Fibroblast of the conjunctiva (primary cell): ENCODE measurements at regions not wholly inside any gene's neighbourhood (a gene's known extent, or its start where the extent isn't known, plus 50 kb on each side); places are given as distances from the start of the nearest gene placed in this dataset.

Experiments
- DNase-seq: peaks from one replicate; pipeline ENCODE4 v3.0.0-alpha.2; 2010; ENCODE audit warnings: low read depth

DNA sequence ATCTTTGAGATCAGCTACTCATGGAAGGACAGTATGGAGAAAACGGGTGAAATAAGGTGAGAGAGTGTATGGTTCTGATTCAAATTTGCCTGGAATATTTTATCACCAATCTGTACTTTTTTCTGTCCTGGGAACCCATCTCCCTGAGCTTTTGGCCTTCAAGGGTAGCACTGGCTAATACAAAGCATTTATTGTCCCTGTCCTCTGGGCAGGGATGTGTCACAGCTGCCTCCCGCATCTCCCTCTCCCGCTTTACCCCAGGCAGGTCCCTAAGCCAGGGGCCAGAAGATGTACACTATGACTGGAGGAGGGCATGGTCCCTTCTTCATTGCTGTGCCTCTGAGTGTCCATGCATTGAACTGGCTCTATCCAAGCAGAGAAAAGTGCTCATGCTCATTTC, 201.7 kb upstream of the CHRNA7 start:
- no peak for DNase-seq

DNA sequence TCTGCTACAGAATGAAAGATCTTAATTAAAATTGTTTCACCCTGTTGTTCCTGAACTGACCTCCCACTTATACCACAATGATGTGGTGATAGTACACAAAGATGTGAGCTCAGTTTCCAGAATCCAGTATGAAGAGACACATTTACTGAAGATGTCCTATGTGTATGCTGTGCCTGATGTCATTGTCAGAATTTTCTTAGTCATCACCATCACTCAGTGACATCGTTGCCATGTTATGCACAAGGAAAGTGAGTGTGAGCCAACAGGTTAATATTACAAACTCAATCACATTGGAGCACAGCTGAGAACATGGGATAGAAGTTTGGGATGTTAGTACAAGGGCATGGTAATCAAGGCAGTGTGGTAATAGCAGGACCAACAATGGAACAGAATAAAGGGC, 199.7 kb upstream of the CHRNA7 start:
- DNase-seq = no peak

DNA sequence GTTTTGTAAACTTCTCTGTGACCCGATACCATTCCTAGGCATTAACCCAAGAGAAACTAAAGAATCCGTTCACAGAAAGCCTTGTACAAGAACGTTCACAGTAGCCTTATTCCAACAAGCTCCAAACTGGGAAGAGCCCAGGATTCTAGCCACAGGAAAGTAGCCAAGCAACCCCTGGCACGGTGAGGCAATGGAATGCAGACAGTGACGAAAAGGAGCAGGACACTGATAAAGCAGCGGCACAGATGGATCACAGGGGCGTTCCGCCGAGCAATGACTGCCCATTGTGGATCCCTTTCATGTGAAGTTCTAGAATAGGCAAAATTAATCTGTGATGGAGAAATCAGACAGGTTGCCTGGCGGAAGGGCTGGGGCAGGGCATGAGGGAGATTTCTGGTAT, 198.7 kb upstream of the CHRNA7 start:
- DNase-seq = no peak

DNA sequence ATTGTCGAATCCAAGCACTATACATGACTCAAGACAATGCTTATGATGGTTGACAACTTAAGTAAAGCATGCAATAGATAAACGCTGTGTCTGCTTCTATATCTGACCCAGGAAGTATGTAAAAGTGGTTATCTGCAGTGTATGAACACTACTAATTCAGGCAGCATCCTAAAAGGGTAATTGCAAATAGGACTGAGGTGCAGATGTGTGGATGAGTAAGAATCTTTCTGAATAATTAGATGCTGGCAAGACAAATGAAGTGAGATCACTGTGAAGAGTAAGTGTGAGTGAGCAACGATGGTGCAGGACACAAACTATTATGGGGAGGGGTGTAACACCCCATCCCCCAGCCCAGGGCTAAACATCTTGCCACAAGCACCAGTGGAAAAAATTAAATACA, 195.7 kb upstream of the CHRNA7 start:
- no peak for DNase-seq

DNA sequence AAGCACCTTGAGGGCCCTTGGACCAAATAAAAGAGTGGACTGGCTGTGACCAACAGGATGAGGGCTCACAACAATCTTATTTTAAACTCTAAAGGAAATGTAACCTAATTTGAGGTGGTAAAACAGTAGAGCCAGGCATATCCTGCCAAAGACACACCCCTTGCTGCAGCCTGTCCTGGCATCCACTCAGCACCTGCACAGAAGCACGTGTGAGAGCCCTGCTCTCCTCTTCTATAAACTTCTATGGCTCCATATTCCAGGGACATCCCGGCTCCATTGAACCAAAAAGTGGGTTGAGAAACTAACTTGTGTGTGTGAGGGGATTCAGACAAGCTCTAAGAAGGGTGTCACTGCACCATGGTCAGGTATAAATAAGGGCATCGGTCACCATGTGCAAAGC, 190.9 kb upstream of the CHRNA7 start:
- no peak for DNase-seq

DNA sequence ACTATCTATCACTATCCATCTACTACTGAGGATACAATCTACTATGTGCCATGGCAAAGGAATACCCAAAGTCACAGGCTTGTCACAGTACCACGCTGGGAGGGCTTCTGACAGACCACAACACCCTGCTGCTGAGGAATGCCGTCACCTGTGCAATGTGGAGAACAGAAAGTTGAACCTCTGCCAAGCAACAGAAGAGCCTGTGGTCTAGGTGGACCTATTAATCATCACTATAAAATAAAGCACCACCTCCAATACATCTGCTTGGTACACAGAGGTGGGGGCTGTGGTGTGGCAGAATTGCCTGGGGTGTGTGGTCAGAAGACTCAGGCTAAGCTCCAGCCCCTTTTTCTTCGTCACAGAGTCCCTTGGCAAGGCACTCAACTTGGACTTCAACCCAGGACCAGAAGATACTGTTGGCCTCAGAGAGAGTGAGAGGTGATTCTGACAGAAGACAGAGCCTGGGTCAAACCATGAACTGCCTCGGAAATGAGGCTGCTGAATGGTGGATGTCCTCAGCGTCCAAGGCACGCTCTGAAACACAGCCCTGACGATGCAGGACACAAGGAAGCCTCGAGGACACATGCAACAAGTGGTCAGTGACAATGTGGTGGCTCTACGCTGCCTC, 189.4 kb upstream of the CHRNA7 start:
- DNase-seq = no peak

DNA sequence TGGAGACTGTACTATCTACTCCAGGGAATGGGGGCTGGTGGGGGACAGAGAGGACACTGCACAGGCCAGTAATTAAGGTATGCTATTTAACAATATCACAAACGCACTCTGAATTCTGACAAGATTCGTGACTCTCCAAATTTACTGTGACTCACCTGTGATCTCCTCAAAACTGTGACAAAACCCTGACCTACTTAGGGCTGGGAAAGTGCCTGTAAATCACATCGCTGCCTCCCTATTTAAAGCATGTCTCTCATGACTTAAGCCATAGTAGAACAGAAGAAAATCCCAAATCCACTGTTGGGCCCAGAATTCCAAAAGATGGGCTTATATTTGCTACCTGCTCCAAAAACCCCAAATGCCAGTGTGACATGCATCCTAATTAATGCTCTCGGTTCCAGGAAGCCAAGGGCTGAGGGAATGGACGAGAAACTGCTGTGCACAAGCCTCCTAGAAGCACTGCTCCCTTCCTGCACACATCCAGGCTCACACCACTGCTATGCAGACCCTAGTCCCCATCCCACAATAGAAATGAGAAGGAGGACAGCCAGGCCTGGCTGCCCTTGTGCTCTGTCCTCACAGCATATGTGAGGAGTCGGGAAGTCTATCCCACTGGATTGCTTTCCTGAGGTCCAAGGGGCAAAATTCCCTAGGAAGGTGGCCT, 187.7 kb upstream of the CHRNA7 start:
- DNase-seq = no peak

DNA sequence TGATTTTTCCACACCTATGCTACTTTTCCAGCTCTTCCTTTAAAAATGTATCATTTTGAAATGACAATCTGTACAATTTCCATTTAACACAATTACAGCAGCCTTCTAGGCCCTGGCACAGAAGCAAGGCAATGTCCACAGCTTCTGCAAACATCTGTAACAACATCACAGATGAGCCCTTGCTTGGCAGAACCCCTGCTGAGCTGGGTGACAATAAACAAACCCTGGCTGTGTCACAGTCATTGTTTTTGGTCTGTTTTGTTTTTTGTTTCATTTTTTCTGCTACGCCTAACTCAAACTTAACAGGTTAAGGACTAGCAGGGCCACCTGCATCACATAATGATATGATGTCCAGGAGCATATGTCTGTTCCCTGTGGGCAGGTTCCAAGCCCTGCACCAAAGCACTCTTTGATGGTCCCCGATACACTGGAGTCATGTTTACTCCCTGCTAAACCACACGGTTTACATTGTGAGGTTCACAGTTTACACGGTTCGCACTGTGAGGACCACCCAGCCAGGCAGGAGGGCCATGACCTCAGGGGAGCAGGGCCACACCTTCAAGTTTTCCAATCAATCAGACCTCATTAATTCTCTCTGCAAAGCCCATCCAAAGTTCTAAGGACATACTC, 186.8 kb upstream of the CHRNA7 start:
- no peak for DNase-seq

DNA sequence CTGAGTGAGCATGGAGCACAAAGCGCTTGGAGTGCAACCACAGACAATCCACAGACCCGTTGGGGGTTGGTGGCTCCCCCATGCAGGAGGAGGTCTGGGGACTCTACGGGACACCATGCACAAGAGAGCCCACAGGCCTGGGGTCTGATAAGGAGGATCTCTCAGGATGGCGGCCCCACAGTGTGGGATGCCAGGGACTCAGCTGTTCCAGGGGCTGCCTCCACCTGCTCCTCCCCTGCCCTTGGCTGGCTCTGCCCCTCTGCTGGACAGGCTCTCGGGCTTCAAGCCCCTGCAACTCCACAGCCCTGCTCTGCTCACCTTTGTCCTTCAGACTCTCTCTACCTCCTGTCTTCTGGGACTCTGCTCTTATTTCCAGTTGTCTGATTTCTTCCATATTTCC, 184.5 kb upstream of the CHRNA7 start:
- no peak for DNase-seq

DNA sequence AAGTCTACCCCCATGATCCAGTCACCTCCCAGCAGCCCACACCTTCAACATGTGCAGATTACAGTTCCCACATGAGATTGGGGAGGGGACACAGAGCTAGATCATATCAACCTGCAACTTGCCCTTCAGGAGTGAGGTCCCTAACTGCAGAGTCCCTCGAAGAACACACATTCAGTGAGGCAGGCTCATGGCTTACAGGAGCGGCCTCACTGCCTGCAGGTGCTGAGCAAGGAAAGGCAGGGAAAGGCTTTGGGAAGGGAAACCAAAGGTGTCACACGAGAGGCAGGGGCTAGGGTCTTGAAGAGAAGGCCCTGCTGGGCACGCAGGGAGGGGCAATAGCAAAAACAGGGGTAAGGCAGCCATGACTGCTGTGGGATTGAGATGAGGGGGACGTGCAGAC, 182.4 kb upstream of the CHRNA7 start:
- DNase-seq = no peak

DNA sequence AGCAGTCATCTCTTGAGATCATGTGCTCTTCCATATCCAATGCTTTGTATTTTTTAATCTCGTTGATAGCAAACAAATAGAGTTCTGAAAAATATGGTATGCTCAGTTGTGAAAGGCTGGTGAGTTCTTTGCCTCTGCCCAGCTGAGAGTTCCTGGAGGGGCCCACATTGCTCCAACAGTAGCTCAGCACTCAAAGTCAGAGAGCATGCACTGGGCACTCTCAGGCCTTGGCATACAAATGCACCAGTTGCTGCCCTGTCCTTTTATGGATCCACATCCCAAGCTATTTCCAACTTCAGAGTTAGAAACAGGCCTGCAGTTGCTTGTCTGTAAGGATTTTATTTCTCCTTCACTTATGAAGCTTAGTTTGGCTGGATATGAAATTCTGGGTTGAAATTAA, 181.7 kb upstream of the CHRNA7 start:
- no peak for DNase-seq

DNA sequence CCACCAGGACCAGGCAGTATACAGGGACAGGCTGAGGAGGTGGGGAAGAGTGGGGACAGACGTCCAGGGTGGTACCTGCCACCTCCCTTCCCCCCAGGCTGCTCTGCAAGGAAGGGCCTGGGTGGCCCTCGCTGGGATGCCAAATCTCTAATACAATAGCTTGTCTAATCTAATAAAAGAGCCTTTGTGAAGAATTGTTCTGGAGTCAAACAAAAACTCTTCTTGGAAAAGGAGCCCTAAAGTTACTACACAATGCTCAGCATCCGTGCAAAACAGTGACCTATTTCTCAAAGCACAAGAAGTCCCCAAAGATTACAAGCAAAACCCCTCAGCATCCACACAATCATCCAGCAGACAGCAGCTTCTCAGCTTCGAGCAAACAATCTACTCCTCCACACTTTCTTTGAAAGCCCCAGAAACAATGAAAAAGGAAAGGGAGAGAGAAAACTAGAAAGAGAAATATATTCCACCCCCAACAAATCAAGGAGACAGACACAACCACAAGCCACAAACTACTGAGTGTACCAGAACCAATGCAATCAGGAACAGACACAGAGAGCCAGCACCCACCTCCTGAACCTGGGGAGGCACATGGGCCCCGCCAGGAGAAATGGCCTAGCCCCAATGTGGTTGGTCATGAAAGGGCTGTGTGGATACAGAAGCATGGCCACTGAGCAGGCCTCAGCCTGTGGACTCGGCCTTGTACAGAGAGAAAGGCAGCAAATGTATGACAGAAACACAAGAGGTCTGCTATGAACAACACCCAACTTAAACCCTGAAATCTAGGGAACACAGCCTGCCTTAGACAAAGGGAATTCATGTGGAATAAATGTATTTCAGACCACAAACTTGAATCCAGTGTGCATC, 177.1 kb upstream of the CHRNA7 start:
- no peak for DNase-seq

DNA sequence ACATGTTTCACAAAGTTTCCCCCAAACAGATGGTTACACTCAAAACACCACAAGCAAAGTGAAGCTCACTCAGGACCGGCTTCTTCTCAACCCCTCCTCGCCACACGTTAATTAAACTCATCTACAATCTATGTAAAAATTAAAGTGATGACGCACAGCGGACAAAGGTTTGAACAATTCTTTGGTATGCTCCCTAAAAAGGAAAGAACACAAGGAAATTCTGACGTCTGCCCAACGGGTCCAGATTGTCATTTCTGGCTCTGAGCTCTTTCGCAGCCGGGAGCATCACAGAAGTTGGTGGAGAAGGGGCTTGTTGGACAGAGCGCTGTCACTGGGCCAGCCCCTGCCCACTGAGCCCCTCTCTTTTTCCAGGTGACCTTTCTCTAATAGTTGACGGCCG, 173.7 kb upstream of the CHRNA7 start:
- no peak for DNase-seq

DNA sequence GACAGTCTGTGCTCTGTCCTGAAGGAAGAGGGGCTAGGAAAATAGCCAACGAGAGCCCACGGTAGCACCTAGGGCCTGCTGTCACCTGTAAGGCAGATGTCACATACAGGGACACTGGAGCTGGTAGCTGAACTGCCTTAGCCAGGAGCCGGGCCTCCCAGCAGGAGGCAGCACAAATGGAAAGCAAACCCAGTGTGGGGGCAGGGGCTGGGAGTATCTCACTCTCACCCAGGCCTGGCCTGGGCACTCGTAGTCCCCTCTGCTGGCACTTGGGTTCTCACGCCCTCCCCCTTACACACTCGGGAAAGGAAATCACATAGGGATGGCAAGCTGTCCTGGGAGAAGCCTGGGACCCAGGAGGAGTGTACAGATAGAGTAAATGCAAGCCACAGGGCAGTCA, 173.1 kb upstream of the CHRNA7 start:
- no peak for DNase-seq

DNA sequence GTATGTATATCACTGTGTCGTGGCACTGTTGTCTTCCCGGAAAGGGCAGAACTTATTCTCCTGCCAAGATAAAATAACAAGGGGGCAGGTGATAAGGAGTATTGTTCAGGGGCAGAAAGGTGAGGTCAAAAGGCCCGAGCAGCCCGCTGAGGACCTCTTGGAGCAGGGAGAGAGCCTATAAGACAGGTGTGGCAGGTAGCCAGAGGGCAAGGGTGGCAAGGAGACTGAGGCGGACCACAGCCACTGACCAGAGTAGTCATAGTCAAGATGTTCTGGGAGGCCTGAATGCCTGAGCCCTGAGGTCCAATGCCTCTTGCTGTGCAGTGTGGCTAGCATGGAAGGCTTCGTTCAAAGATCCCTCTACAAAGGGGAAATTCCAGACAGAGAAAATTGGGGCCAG, 172.3 kb upstream of the CHRNA7 start:
- no peak for DNase-seq

DNA sequence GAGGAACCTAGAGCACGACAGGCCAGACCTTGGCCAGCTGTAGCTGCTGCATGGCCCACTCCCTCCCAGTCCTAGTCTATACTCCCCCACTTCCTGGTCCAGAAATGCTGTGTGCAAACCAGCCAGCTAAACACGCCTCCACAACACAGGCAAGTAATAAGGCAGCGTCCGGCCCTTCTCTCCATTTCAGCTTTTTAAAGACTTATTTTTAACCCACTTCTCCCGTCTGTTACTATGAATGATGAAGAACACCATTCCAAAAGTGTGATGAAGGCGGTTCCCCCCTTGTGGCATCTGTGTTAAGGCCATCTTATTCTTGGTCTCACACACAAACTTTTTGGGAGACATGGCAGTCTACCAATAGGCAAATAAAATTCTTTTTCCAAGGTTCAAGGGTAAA, 164.1 kb upstream of the CHRNA7 start:
- DNase-seq = no peak

DNA sequence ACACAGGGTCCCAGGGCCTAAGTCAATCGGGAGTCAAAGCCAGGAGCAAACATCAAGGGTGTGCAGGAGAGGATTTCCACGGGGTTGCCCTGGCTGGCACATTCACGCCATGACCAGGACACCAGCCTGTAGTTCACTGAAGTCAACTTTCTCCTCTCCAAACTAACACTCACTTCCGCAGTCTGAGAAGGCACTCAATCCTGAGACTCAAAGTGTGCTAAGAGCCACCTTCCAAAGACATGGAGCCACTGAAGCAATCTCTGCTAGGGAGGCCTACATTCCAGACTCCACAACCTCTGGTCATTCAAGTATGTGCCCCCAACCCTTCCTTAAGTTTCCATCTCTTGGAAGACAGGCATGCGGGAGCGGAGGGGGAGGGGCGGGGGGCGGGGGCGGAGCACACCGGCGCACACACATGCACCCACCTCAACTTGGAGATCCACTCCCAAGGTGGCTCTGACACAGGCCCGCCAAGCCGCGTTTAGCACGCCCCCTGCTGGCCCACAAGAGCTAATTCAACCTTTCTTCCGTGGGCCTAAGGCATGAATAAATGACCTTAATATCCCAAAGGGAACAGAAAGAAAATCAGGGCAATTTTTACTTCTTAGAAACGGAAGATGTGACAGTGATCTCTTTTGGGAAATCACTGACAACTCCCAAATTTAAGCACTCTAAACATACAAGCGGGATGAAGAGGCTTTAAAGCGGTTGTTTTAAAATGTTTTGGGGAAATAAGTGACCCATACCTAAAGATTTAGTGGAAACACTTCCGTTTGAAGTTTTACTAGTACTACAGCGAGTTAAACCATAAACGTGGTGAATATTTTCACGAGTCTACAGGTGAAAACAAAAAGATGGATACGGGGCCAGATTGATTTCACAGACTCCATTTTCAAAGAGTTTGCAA, 162.5 kb upstream of the CHRNA7 start:
- DNase-seq = peak; percentile 36

DNA sequence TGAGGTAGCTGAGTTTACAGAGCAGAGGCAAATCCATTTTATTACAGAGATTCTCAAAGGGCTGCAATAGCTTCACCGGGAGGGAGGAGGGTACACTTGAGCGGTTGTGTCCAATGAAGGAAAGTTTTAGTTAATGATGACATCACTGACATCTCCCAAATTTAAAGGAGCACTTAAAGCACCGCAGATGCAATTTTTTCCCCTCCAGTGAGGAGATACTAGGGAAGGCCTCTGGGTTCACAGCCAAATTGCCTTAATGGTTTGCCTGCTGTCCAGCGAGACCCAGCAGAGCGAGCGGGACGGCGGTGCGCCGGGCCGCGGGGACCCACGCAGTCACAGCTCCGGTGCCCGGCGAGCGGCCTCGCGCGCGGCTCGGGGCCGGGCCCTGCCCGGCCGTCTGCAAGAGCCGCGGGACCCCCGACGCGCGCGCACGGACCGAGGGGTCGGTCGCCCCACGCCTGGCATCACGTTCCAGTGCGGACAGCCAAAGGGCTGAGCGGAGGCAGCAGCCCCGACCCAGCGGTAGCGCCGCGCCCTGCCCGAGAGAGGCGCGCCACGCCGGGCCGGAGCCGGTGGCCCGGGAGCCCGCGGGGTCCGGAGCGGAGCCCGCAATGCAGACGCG, 160.5 kb upstream of the CHRNA7 start:
- no peak for DNase-seq

DNA sequence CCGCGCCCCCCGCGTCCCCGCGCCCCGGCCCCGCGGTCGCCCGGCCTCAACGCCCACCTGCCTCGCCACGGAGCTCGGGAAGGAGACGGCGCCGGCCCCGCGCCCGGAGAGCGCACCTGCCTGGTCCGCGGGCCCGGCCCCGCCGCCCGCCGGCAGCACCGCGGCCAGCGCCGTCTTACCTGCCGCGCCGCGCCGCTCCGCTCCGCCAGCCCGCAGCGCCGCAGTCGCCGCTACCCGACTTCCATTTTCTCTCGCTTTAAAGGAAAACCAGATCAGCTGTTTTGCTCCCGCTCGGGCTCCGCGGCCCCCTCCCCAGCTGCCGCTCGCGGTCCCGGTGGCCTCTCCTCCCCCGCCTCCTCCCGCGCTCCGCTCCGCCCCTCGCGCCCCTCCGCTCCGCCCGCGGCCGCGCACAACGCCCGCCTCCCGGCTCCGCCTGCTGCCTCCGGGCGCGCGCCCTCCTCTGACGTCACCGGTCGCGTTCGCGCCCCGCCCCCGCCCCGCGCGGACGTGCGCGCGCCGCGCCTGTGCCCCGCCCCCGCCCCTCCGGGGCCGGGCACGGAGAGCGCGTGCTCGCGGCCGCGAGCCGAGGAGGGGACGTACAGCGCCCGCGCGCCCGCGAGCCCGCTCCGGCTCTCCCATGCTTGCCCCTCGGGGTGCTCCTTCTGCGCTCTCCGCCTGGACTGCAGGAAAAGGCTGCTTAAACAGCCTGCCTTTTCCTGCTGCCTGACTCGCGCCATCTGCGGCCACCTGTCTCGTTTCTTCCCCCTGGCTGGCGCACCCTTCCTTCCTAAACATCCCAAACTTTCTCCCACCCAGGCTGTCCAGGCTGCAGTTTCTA, 159.8 kb upstream of the CHRNA7 start, which contains the start of gene OTUD7A:
TSS of gene OTUD7A (minus strand) at position 346 of the 838 bp plus-strand sequence.
- peak; percentile 39 for DNase-seq

DNA sequence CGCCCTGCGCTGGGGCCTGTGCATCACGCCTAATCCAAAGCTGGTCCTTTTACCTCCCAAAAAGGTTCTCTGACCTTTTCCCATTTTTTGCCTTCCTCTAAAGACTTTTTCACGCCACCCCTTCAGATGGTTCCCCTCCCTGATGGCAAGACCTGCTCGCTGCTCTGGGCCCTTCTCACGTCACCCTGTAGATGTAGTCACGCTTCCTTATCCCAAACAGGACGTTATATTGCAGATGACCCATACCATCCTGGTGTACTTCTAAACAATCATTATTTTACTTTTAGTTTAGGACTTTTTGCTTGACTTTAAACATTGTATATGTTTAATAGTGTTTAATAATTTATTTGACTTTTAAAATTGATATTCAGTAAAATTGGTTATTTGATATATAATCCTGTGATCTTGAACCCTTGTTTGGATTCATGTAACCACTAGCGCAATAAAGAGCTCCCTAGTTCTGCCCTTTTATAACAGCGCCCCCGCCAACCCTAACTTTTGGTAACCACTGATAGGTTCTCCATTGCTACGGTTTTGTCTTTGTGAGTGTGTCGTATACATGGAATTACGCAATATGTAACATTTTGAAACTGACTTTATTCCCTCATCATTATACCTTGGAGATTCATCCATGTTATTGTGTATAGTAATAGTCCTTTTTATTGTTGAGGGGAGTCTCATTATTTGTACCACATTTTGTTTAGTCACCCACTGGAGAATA, 159.0 kb upstream of the CHRNA7 start:
- no peak for DNase-seq
